Endothelial cell of hepatic sinusoid (primary cell): ENCODE measurements at regions not wholly inside any gene's neighbourhood (a gene's known extent, or its start where the extent isn't known, plus 50 kb on each side); places are given as distances from the start of the nearest gene placed in this dataset.

Source experiments
- in situ Hi-C: cut with HindIII; loops from 2 replicates; pipeline ENCODE4 v1.10.0; 2017; ENCODE audit warnings: low sequenced_read_pairs

- in situ Hi-C loops = no loop called here
Observed at GRCh38 chr2:120985174-120985996, 249.7 kb downstream of the GLI2 start.

GRCh38 chr2:120985997-120986651 lies 250.5 kb downstream of the GLI2 start:
- in situ Hi-C loops = no loop called here

- in situ Hi-C loops = no loop called here
Observed at GRCh38 chr2:120986898-120987650, 251.4 kb downstream of the GLI2 start.

GRCh38 chr2:120988051-120988699 lies 252.5 kb downstream of the GLI2 start:
- in situ Hi-C loops = no loop called here

DNA sequence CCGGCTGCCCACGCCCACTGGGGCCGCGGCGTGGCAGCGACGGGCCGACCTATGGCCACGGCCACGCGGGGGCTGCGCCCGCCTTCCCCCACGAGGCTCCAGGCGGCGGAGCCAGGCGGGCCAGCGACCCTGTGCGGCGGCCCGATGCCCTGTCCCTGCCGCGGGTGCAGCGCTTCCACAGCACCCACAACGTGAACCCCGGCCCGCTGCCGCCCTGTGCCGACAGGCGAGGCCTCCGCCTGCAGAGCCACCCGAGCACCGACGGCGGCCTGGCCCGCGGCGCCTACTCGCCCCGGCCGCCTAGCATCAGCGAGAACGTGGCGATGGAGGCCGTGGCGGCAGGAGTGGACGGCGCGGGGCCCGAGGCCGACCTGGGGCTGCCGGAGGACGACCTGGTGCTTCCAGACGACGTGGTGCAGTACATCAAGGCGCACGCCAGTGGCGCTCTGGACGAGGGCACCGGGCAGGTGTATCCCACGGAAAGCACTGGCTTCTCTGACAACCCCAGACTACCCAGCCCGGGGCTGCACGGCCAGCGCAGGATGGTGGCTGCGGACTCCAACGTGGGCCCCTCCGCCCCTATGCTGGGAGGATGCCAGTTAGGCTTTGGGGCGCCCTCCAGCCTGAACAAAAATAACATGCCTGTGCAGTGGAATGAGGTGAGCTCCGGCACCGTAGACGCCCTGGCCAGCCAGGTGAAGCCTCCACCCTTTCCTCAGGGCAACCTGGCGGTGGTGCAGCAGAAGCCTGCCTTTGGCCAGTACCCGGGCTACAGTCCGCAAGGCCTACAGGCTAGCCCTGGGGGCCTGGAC lies 253.2 kb downstream of the GLI2 start:
- in situ Hi-C loops = no loop called here

DNA sequence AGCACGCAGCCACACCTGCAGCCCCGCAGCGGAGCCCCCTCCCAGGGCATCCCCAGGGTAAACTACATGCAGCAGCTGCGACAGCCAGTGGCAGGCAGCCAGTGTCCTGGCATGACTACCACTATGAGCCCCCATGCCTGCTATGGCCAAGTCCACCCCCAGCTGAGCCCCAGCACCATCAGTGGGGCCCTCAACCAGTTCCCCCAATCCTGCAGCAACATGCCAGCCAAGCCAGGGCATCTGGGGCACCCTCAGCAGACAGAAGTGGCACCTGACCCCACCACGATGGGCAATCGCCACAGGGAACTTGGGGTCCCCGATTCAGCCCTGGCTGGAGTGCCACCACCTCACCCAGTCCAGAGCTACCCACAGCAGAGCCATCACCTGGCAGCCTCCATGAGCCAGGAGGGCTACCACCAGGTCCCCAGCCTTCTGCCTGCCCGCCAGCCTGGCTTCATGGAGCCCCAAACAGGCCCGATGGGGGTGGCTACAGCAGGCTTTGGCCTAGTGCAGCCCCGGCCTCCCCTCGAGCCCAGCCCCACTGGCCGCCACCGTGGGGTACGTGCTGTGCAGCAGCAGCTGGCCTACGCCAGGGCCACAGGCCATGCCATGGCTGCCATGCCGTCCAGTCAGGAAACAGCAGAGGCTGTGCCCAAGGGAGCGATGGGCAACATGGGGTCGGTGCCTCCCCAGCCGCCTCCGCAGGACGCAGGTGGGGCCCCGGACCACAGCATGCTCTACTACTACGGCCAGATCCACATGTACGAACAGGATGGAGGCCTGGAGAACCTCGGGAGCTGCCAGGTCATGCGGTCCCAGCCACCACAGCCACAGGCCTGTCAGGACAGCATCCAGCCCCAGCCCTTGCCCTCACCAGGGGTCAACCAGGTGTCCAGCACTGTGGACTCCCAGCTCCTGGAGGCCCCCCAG lies 254.1 kb downstream of the GLI2 start:
- in situ Hi-C loops = no loop called here

- in situ Hi-C loops = no loop called here
Observed at GRCh38 chr2:120990451-120990871, 254.8 kb downstream of the GLI2 start.

- in situ Hi-C loops = no loop called here
Observed at GRCh38 chr2:120991441-120991840, 255.8 kb downstream of the GLI2 start.

GRCh38 chr2:120992791-120993555 lies 257.3 kb downstream of the GLI2 start:
- in situ Hi-C loops = no loop called here

- in situ Hi-C loops = no loop called here
Observed at GRCh38 chr2:120993661-120994060, 258.0 kb downstream of the GLI2 start.

- in situ Hi-C loops = no loop called here
Observed at GRCh38 chr2:120994301-120994995, 258.8 kb downstream of the GLI2 start.

DNA sequence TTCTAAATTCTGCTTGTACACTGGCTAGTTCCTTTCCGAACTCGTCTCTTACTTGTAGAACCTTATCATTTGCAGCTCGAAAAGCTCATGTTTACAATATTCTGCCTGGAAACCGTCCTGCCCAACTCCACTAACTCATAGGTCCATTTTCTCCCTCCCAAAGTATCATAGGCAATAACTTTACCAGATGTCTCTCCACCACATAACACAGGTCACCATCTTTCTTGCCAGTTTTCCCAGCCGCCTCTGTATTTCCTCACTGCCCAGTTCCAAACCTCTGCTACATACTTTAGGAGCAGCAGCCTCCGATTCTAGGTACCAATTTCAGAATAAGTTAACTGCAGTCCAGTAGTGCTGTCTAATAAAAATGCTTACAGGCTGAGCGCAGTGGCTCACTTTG lies 259.5 kb downstream of the GLI2 start:
- in situ Hi-C loops = no loop called here

DNA sequence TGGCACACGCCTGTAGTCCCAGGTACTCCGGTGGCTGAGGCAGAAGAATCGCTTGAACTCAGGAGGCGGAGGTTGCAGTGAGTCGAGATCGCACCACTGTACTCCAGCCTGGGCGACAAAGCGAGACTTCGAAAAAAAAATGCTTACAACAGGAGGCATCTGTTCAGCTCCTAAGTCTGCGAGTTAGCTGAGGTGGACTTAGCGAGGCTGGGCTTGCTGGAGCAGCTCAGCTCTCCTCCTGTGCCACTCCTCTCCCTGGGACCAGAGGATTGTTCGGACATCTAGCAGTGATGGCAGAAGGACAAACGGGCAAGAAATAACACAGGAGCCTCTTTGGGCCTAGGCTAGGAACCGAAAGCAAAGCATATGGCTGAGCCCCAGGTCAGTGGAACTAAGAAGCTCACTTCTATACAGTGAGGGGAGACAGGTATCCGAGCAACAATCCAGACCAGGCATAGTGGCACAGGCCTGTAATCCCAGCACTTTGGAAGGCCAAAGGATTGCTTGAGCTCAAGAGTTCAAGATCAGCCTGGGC lies 260.1 kb downstream of the GLI2 start:
- in situ Hi-C loops = no loop called here

DNA sequence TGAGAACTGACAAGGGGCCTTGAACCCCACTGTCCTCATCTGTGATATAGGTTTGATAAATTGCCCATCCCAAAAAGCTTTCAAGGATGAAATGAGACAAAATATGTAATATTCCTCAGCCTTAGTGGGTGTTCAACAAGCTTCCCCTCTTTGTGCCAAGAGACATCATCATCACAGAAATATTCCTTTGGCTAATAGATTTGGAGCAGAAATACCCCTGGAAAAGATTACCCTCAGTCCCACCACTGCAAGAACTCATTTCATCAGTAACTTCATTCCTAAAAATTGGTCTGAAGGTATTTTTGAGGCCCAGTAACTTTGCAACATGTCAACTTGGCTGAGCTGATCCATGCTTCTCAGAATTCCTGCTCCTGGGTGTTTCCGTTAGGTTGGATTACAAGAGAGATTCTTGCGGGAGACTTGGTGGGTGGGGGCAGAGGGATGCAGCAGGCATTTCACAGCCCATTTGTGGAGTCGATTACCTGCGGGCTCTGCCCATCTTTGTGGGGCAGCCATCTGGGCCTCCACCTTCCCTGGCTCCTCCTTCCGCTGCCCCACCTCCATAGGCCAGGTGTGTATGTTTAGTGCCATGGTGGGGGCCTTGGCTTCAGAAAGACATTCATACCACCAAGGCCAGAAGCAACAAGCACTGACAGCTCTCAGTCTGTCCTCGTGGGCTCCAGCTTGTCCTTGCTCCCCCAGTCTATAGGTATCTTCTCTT lies 263.9 kb downstream of the GLI2 start:
- in situ Hi-C loops = no loop called here

- in situ Hi-C loops = no loop called here
Observed at GRCh38 chr2:121000804-121001203, 265.1 kb downstream of the GLI2 start.

- in situ Hi-C loops = no loop called here
Observed at GRCh38 chr2:121001641-121002040, 266.0 kb downstream of the GLI2 start.

DNA sequence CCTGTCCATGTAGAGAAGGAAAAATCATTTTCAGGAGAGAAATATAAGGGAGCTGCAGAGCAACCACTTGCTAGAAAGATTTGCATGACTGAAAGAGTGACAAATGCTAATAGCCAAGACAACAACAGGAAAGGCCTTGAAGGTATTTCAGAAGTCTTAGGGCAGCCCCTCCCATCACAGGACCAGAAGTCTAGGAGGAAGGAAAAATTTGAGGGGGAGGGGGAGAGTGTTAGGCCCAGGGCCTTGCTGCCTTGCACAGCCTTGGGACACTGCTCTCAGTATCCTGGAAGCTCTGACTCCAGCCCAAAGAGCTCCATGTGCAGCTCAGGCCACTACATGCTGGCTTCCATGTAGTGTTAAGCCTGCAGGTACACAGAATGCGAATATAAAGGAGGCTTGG lies 266.9 kb downstream of the GLI2 start:
- in situ Hi-C loops = no loop called here
